NCI-H2029 treated with DMSO at 0.1 percent for 48 hours (cell line): ENCODE measurements at regions not wholly inside any gene's neighbourhood (a gene's known extent, or its start where the extent isn't known, plus 50 kb on each side); places are given as distances from the start of the nearest gene placed in this dataset.
"Not testable (repeated sequence)": the region's sequence is repeated elsewhere in the genome, so short reads cannot be mapped to it uniquely, and the experiment has no call there.

Experiments used
- DNase-seq: peaks from one replicate; lab custom pipeline; 2025; lab: John Stamatoyannopoulos, UW

DNA sequence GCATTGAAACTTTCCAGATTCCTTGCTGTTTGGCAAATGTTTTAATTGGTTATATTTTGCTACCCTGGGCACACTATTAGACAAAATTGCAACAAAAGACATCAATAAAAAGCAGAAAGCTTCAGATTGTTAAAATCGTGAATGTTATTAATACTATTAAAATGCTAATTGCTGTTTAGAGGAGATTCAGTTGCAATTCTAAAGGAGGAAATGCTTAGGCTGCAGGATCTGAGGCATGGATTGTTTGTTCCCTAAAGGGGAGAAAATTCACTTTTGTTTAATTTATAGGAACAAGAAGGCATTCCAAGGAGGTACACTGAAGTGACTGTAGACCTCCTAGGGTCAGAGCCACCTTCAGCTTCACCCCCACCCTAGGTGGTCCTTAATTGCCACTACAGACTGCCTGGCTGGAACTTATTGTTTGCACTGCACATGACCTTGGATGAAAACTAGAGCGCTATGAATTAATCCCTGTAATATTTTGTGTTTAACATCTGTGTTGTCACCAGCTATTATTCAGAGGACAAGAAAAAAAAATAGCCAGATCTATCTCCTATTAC is 1266.9 kb upstream of the ADGRL2 start:
- no peak for DNase-seq

DNA sequence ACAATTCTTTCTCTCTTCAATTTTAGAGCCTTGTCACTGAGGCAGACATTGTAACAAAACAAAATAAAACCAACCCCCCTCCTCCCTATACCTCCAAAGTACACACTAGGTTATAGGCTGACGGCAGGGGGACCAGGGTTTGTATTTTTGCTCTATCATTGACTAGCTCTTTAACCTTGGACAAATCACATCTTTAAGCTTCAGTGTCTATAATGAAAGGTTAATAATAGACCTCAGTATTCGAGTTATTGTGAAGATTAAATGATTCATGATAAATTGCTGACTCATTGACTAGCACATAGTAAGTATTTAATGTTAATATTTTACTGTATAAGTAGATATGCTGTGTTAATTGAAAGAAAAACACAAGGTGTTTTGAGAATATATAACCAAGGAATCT is 1267.6 kb upstream of the ADGRL2 start:
- no peak for DNase-seq

DNA sequence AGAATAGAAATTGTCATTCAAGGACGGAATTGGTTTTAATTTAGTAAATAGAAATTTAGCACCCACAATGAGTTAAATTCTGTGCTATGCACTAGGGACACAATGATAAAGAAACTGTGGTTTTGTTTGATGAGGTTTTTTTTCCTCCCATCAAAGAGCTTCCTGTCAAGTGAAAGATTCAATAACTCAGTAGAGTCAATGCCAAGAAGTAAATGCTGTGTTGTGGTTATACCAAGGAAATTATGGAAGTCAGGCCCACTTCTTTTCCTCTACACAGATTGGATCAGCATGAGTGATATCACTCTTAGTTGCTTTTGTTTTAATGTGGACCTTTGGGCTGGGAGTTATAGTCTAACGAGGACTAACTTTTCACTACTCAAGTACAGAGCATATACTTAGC is 1269.6 kb upstream of the ADGRL2 start:
- DNase-seq = no peak

DNA sequence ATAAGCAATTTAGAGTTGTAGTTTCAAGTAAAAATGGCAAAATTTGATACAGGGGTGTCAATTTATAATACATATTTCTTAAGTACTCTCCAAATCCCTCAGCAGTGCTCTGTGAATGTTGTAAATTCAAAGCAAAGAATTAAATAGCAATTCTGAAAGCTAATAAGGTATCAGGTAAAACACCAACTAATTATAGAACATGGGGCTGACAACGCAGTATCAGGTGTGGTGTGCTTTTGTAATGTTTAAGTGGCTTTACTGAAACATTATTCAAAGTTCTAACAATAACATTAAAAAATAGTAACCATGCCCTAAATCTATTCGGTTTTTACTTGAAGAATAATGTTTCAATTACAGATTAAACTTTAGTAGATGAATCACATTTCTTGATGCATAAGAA is 1271.2 kb upstream of the ADGRL2 start:
- no peak for DNase-seq

DNA sequence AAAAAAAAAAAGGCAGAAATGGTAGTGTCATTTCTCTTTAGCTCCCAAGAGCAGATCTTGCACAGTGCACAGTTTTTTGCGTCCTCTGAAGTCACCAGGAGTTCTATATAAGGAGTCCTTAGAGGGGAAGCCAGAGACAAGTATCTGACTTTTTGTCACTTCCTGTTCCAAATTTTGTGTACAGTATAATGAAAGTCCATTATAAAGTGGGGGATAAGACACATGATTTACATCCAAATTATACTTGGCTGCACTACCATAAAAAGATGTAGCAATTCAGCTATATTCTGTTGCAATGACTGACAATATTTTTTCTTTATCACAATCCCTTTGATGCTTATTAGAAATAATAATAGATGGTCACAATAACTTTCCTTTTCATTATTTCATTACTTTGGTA is 1276.9 kb upstream of the ADGRL2 start:
- DNase-seq = no peak

DNA sequence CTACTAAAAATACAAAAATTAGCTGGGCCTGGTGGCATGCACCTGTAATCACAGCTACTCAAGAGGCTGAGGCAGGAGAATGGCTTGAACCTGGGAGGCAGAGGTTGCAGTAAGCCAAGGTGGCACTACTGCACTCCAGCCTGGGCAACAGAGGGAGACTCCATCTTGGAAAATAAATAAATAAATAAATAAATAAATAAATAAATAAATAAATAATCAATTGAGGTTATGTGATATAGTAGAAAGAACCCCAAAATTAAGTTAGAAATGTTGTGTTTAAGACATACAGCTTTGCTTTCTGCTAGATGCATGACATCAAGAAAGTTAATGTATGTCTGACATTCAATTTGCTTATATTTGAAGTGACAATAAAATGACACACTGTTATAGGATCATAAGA is 1277.7 kb upstream of the ADGRL2 start:
- DNase-seq = not testable (repeated sequence)

DNA sequence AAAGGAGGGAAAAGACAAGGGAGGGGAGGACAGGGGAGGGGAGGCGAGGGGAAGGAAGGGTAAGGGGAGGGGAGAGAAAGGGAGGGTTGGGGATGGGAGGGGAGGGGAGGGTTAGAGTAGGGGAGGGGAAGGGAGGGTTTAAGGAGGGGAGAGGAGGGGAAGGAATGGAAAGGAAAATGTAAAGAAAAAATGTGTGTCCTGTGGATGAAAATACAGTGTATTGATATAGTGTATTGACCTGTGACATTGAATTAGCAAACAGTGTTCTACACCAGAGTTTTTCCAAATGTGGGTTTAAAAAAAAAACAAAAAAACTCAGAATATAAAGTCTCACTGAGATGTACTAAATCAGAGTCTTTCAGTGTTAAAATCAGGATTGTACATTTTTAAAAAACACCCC is 1279.8 kb upstream of the ADGRL2 start:
- no peak for DNase-seq

DNA sequence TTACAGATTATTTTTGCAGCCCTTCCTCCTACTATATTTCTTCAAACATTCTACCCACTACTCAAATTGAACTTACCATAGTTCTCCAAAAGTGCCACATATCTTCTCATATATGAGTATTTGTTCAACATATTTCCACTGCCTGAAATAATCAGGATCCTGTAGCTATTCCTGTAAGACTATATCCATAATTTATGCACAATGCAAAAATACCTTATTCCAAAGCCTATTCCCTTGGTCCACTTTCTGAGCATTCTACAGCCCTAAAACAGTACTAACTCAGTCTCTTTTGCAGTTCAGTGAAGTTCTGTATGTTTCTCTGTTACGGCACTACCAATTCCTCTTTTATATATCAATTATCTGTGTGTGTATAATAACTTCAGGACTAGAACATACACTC is 1283.7 kb upstream of the ADGRL2 start:
- DNase-seq = no peak

DNA sequence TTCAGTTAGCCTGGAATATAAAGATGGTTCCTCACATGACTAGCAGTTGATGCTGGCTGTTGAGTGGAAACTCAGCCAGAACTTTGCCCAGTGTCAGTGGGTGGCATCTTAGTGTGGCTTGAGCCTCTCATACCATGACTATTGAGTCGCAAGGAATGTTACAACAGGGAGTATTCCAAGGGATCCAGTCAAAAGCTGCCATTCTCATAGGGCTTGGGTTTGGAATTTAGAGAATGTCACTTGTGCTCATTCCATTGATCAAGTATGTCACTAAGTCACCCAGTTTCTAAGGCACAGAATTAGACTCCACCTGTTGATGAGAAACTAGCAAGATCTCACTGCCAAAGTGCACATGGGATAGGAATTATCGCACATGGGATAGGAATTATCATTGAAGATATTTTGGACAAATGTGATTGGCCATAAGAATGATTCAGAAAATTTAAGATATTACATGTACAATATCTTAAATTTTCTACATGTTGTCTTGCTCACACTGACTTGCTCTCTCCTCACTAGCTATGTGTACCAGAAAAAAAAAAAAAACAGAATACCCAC is 1290.7 kb upstream of the ADGRL2 start:
- DNase-seq = no peak

DNA sequence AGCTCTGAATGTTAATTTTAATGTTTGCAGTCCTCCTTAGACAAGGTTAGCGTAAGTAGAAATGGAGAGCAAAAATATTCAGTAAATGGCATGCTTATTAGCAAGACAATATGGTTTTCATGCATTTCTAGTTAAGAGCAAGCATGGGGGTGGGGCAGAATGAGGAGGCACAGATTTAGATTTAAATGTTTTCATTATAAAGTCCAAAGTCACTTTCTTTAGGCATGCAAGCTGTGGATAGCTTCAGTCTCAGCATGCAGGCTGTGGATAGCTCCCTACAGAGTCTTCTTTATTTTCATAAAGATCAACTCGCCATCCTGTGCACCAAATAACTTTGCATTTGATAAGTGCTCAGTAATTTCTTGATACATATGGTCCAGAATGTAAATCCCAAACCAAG is 1294.5 kb upstream of the ADGRL2 start:
- no peak for DNase-seq

DNA sequence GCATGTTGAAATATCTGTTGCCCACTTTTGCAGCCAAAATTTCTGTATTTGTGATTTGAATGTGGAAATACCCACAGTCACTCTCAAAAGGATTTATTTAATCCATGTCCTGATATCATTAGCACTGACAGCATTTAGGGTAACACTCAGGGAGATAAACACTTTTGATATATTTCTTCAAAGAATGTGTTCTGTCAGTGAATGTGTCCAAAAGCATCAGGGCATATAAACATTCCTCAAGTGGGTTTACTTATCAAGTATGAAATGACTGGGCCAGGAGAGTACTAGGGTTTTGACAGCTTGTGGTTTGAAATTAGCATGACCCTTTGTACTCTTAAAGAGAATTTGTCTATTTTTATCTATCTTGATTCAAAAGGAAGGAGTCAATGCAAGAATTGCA is 1302.1 kb upstream of the ADGRL2 start:
- DNase-seq = no peak

DNA sequence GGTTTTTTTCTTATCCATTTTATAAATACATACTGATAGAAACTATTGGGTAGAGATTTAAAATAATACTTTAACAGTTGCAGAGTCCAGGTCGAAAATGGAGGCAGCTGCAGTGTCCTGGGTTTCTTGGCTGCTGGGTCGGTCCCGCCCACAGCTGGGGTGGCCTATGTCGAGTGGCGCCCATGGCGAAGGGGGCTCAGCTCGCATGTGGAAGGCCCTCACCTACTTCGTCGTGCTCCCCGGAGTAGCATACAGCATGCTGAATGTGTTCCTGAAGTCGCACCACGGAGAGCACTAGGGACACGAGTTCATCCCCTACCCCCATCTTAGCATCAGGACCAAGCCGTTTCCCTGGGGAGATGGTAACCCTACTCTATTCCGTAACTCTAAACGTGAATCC is 1304.9 kb upstream of the ADGRL2 start:
- DNase-seq = no peak

DNA sequence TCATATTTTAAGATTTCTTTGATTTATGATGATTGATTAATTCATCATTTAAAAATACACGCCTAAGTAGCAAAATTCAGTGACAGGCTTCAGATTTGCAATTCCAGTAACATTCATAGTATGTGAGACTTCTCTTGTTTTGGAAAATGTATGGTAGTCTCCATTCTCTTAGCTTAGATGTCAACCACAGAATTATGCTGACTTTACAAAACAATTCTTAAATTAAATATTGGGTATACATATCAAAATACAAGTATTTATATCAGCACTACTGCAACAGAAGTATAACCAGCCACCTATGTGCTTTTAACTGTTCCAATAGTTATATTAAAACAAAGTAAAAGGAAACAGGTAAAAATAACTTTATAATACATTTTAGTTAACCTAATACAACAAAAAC is 1328.6 kb upstream of the ADGRL2 start:
- no peak for DNase-seq

DNA sequence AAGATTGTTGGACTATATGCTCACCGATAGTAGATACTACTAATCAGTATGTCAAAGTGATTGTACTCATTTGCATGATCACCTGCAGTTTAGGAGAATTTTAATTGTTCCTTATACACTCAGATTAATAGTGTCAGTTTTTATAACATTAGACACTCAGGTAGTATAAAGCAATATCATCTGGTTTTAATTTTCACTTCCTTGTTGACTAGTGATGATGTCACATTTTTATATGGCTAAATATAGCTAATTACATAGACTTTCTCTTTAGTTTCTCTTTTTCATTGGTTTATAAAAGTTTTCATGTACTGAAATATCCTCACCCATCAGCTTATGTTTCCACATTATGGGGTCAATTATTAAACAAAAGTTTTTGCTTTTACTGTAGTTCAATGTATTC is 1332.4 kb upstream of the ADGRL2 start:
- peak; percentile 40 for DNase-seq

DNA sequence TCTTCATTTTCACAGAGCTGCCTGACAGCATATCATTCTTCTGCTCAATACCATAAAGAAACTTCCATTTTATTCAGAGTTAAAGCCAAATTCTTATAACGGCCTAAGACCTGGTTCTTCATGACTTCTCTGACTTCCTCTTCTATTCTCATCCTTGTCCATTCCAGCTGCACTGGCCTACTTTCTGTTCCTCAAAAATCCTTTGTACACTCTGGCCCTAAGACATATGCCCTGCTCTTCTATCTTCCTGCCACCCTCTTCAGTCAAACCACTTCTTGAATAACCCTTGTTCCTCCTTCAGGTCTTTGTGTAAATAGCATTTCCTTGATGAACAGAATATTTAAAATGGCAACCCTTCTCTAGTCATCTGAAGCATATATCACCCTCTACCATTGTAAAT is 1338.7 kb upstream of the ADGRL2 start:
- no peak for DNase-seq

DNA sequence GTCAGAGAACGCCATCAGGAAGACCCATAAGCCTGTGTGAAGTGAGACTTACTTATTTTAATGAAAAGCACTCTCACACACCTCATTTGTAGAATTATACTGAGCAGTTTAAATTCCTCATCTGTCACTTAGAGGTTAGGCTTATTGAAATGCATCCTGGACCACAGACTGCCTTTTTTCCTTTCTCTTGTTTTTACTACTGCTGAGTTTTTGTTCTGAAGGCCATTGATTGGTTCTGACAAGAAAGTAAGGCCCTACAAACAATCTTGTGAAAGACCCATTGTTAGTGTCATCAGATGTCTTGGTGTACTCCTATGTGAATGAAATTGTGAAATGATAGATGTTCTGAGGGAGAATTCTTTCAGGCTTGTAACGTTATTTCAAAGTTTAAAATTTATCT is 1343.3 kb upstream of the ADGRL2 start:
- no peak for DNase-seq

DNA sequence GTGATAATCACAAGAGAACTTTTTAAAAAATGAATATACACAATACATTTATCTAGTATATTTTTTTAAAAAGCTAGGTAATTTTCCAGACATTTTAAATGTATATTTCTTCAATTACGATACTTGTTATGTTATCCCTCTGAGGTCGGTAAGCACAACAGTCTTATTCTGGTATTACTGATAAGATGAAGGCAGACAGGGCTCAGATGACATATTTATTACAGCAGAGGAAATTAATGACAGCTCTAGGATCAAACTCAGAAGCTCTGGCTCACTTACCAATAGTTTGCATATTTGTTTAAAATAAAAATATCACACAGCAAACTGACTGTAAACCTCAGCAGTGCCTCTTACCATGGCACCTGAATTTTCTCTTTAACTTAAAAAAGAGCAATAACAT is 1347.0 kb upstream of the ADGRL2 start:
- no peak for DNase-seq

DNA sequence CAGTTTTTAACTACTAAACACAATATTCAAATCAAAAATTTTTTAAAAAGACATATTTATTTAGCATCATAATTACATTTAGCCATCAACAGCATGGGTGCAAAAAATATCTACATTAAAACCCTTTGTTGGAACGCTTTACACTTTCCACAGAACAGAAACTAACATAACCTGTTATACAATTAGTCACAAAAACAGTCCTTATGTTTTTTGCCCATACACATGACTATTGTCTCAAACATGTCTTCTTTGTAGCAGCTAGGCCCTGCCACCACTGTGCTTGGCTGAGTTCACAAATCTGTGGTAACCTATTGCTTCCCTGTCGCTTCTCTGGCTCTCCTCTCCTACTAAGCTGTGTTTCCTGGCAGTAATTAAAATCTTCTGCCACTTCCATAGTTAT is 1350.0 kb upstream of the ADGRL2 start:
- DNase-seq = no peak

DNA sequence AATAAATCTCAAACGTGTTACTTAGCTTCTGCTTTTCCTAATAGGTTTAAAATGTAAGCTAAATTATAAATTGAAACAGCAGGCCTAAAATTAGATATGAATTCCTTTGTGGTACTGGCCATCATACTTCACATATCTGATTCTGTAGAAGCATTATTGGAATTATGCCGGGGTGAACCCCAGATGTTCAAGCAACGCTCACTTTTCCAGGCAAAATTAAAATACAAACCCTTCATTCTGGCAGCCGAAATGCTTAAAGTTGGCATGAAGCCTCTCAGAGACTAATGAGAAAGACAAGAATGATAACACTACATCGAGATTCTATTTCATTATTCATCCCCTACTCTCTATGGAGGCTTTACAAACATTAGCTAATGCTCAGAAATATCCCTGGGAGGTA is 1352.7 kb upstream of the ADGRL2 start:
- DNase-seq = no peak

DNA sequence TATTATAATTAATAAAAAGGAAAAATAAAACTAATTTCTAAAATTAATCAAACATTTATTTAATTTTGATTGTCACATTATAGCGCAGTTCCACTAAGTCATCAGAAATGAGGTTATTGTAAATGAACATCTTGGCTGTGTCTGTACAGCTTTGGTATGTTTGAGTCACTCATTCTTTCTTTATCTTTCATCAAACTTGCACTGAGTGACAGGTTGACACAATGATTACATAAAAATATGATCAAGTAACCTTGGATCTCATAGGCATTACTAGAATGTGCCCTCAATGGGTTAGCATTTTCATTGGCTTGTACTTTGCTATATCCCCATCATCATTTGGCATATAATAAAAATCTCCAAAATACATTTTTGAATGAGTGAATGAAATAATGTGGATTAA is 1353.2 kb upstream of the ADGRL2 start:
- DNase-seq = no peak

DNA sequence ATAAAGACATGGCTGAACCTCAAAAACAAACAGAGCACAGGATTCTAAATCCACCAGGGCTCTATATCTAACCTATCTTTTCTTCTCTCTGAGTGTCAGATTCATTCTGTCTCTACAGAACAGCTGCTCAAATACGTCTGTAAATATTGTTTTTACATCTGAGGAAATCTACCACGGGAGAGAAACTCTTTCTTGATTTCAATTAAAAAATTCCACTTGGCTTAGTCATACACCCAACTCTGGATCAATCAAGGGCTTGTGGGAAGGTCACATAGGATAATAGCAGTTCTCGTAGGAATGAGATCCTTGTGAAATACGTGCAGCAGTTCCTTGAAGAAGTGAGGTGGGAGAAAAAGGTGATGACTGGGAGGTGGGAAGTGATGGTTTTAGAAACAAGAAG is 1355.7 kb upstream of the ADGRL2 start:
- DNase-seq = no peak

DNA sequence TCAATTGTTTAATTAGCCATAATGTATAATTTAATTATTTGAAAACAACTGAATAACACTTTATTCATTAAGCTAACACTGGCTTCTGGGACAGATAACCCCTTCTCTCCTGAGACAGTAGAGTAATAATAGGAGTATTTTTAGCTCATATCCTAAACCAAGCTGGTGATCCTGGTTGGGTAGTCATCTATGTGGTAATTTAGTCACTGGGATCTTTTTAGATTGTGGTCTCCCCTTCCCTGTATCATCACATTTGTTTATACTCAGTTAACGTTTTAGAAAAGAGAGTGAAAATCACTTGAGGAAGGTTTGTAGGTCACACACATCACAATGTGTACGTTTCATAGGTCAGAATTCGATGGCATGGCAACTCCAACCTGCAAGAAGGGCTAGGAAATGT is 1356.6 kb upstream of the ADGRL2 start:
- DNase-seq = no peak

DNA sequence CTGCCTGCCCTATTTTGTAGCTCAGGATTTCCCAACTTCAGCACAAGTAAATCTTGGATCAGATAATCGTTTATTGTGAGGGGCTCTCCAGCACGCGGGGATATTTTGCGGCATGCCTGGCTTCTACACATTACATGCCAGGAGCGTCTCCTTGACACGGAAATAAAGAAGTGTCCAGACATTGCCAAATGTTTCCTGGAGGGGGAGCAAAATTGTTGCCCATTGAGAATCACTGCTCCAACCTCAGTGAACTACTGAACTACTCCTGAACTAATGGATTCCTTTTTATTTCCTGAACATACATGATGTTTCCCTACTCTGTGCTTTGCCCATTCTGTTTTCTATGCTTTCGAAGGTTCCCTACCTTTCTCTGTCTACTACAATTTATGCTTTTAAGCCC is 1359.1 kb upstream of the ADGRL2 start:
- no peak for DNase-seq

DNA sequence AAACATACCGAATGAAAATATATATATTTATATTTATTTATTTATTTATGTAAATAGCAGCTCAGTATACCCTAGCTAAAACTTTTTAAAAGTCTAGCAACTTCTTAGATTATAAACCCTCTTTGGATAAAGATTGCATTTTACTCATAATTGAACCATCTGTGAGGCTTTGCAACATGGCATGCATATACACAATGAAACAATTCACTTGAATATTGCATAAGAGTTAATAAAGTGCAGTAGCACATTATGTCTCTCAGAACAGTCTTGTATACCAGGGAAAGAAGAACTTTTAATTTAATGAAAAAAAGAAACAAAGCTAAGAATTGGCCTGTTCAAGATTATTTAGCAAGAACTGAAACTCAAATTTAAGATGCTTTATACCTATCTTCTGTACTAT is 1363.9 kb upstream of the ADGRL2 start:
- DNase-seq = no peak

DNA sequence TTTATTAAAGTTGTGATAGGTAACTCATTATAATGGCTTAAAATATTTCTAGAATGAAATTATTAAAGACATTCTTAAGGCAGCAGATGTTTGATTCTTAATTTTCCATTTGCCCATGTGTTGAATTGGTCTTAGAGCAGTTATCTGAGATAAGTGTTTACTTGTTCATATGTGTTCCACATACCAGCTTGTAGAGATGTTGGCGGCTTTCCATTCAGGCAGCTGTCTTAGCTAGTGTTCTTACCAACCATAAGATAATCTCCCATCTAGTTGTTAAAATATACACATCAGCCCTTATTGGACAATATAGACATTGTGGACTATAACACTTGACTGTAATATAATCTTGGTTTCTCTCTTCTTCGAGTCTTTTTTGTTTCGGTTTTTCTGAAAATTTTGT is 1372.9 kb upstream of the ADGRL2 start:
- DNase-seq = peak; percentile 75
